ENCODE measurements at regions not wholly inside any gene's neighbourhood (a gene's known extent, or its start where the extent isn't known, plus 50 kb on each side); places are given as distances from the start of the nearest gene placed in this dataset.

DNA sequence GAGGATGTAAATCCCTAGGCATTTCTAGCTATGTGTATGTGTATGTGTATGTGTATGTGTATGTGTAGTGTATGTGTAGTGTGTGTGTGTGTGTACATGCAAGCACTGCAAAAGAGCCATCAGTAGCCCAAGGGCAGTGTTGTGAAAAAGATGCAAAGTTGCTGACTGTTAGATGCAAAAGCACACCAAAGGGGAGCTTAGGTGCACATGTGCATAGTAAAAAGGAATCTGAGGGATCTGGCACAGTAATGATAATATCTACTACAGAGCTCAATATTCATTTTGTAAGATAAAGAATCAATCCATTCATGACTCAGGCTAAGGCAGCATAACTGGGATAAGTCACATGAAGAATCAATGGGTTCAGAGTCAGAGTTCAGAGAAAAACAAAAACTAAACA, 80.2 kb downstream of the TMEM47 start:
- Histone ChIP-seq H3K27ac (no peak overlapping the region), H3K4me3 (no peak overlapping the region)
- DNase-seq (ENCODE audit: low spot score): no peak
- TF ChIP-seq, protein P1, sequence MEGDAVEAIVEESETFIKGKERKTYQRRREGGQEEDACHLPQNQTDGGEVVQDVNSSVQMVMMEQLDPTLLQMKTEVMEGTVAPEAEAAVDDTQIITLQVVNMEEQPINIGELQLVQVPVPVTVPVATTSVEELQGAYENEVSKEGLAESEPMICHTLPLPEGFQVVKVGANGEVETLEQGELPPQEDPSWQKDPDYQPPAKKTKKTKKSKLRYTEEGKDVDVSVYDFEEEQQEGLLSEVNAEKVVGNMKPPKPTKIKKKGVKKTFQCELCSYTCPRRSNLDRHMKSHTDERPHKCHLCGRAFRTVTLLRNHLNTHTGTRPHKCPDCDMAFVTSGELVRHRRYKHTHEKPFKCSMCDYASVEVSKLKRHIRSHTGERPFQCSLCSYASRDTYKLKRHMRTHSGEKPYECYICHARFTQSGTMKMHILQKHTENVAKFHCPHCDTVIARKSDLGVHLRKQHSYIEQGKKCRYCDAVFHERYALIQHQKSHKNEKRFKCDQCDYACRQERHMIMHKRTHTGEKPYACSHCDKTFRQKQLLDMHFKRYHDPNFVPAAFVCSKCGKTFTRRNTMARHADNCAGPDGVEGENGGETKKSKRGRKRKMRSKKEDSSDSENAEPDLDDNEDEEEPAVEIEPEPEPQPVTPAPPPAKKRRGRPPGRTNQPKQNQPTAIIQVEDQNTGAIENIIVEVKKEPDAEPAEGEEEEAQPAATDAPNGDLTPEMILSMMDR (IDR thresholded peaks at IDR 0.05): no peak

GRCh38 chrX:34565981-34566380, 91.1 kb downstream of the TMEM47 start:
- Histone ChIP-seq H3K4me3 (no peak overlapping the region), H3K27ac (no peak overlapping the region)
- no peak for DNase-seq (ENCODE audit: low spot score)
- TF ChIP-seq, protein P1 (IDR thresholded peaks at IDR 0.05): no peak

- Histone ChIP-seq H3K4me3 (no peak overlapping the region), H3K27ac (no peak overlapping the region)
- TF ChIP-seq, protein P1 (IDR thresholded peaks at IDR 0.05): no peak
- DNase-seq (ENCODE audit: low spot score): no peak
Observed at GRCh38 chrX:34563804-34564203, 93.3 kb downstream of the TMEM47 start.

- DNase-seq (ENCODE audit: low spot score): no peak
- Histone ChIP-seq H3K4me3 (no peak overlapping the region), H3K27ac (no peak overlapping the region)
- TF ChIP-seq, protein P1 (IDR thresholded peaks at IDR 0.05): no peak
Observed at GRCh38 chrX:34563061-34563460, 94.0 kb downstream of the TMEM47 start.

DNA sequence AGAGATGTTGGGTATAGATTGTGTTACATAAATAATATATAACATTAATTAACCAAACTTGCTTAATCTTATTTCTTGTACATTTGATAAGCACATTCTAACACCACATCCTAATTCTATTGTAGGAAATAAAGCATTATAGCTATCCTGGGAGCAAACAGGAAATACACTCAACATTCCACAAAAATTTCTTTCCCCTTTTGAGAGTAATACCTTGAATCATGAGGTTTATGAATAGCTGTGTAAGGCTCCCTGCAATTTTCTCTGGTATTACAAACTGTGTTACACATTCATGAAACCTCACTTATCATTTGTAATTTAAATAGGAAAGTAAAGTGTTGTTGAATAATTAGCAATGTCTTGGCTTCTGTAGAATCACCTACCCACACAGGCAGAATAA, 95.1 kb downstream of the TMEM47 start:
- Histone ChIP-seq H3K27ac (no peak overlapping the region), H3K4me3 (no peak overlapping the region)
- TF ChIP-seq, protein P1 (IDR thresholded peaks at IDR 0.05): no peak
- no peak for DNase-seq (ENCODE audit: low spot score)

DNA sequence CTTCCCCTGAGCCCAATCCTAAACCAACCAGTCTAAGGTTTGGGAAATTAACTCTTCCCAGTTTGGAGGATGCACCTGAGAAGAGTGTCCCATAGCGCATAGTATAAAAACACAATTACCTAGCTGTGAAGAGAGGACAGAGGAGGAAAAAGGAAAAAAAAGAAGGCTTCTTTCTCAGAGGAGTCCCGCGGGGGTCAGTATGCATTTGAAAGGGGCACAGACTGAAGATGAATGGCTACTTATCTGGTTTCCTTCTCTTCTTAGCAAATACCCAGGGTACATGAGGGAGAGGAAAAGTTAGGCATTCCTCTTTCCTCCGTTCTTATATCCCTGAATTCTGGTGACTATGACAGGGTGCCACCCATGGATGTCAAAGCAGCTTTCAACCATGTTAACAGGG, 96.9 kb downstream of the TMEM47 start:
- H3K4me3 ChIP-seq: no peak overlapping the region
- H3K27ac ChIP-seq: no peak overlapping the region
- TF ChIP-seq, protein P1 (IDR thresholded peaks at IDR 0.05): no peak
- DNase-seq (ENCODE audit: low spot score): no peak

GRCh38 chrX:34559325-34559724, 97.8 kb downstream of the TMEM47 start:
- TF ChIP-seq, protein P1 (IDR thresholded peaks at IDR 0.05): no peak
- Histone ChIP-seq H3K4me3 (no peak overlapping the region), H3K27ac (no peak overlapping the region)
- DNase-seq (ENCODE audit: low spot score): no peak

All from coronary artery (tissue), 2 donors.